ENCODE measurements at regions not wholly inside any gene's neighbourhood (a gene's known extent, or its start where the extent isn't known, plus 50 kb on each side); places are given as distances from the start of the nearest gene placed in this dataset.

DNA sequence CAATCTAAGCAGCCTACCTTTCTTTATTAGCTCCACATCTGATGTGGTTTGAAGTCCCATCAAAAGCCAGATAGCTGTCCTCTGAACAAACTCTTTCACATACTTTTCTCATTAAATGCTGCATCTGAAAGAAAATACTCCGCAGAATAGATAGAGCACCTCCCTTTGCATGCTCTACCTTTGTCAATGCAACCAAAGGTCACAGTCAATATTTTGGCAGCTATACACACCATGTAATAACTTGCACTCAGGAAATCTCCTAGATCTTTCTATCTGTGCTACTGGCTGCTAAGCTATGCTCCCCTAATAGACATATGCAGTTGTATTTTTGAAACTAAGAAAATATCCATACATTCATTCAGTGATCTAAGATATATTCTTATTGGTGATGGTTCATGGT is 204.8 kb upstream of the ARRDC4 start:
- no peak for TF ChIP-seq CTCF (conservative IDR thresholded peaks at IDR 0.05 in 1 of 2, IDR thresholded peaks at IDR 0.05 in 1 of 2; ENCODE audit: low read depth in 1 of 2, low read length in 2 of 2)
- no peak for TF ChIP-seq EZH2 (IDR thresholded peaks at IDR 0.05; ENCODE audit: low read length, missing control alignments)
- H3K36me3 ChIP-seq (ENCODE audit: control insufficient read depth, insufficient read depth, low read length), result no peaks in the 10 kb centered on the region

DNA sequence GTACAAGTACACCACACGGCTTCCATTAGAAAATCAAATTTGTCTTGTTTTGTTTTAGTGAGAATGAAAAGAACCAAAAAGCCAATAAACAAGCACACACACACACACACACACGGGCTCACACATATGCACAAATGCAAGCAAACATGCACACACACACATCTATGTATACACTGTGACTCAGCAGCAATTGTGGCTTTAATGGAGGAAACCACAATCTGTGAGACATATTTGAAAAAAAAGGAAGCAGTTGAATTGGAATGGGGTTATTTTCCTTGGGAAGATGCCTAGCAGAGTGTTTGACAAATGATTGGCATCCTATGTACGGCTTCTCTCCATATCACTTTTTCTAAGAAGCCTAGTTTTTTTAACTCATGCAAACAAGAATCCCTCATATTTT is 201.1 kb upstream of the ARRDC4 start:
- Histone ChIP-seq H3K36me3 (ENCODE audit: control insufficient read depth, insufficient read depth, low read length) (no peaks in the 10 kb centered on the region), H3K4me1 (ENCODE audit: control insufficient read depth, extremely low read depth, insufficient read depth, low read length) (no peaks in the 10 kb centered on the region), H4K20me1 (ENCODE audit: control insufficient read depth, extremely low read depth, insufficient read depth, low read length) (no peaks in the 10 kb centered on the region), H3K27ac (ENCODE audit: insufficient read depth, low read length) (no peak overlapping the region), H3K27me3 (ENCODE audit: control insufficient read depth, insufficient read depth, low read length) (no peaks in the 10 kb centered on the region), H3K9me3 (ENCODE audit: control insufficient read depth, insufficient read depth, low read depth, low read length) (no peaks in the 10 kb centered on the region), H2AFZ (ENCODE audit: low read length) (no peak overlapping the region), H3K4me3 (replicated peaks in 1 of 4; ENCODE audit: control extremely low read depth in 1 of 4, insufficient read depth in 1 of 4, low read depth in 3 of 4, low read length in 4 of 4) (no peak overlapping the region), H3K4me2 (ENCODE audit: extremely low read depth, insufficient read depth, low read length) (no peak overlapping the region), H3K79me2 (ENCODE audit: control insufficient read depth, insufficient read depth, low read length) (no peaks in the 10 kb centered on the region), H3K9ac (ENCODE audit: insufficient read depth, low read length) (no peak overlapping the region)
- peak; percentile 81 to 94 for DNase-seq (ENCODE audit: low read depth in 2 of 2)
- no peak for TF ChIP-seq EZH2 (IDR thresholded peaks at IDR 0.05; ENCODE audit: low read length, missing control alignments)

More for the DNA sequence above, 204.8 kb upstream of the ARRDC4 start:
- no peaks in the 10 kb centered on the region for H3K9me3 ChIP-seq (ENCODE audit: control insufficient read depth, insufficient read depth, low read depth, low read length)
- H4K20me1 ChIP-seq (ENCODE audit: control insufficient read depth, extremely low read depth, insufficient read depth, low read length), result no peaks in the 10 kb centered on the region
- H3K4me3 ChIP-seq (replicated peaks in 1 of 4; ENCODE audit: control extremely low read depth in 1 of 4, insufficient read depth in 1 of 4, low read depth in 3 of 4, low read length in 4 of 4), result no peak overlapping the region
- no peak overlapping the region for H3K4me2 ChIP-seq (ENCODE audit: extremely low read depth, insufficient read depth, low read length)
- H3K79me2 ChIP-seq (ENCODE audit: control insufficient read depth, insufficient read depth, low read length), result no peaks in the 10 kb centered on the region
- no peak overlapping the region for H3K9ac ChIP-seq (ENCODE audit: insufficient read depth, low read length)
- no peaks in the 10 kb centered on the region for H3K27me3 ChIP-seq (ENCODE audit: control insufficient read depth, insufficient read depth, low read length)
- no peak overlapping the region for H3K27ac ChIP-seq (ENCODE audit: insufficient read depth, low read length)
- no peak overlapping the region for H2AFZ ChIP-seq (ENCODE audit: low read length)
- H3K4me1 ChIP-seq (ENCODE audit: control insufficient read depth, extremely low read depth, insufficient read depth, low read length), result no peaks in the 10 kb centered on the region
- no peak for DNase-seq (ENCODE audit: low read depth in 2 of 2)

DNA sequence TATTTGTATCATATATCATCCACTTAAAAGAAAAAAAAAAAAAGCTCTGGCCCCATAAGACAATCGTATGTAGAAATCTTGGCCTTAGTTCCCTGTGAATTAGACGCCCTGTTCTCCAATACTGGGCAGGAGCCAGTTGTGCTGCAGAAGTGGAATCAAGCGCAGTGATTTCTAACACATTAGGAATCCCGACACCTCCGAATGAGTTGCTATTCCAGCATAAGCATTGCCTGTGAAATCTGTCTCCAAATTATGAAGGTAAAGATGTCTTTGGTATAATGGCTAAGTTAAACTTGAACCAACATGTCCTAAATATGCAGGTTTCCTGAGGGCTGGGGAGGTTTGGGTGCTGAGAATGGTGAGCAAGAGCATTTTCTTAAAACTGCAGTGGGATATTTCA is 199.4 kb upstream of the ARRDC4 start:
- Histone ChIP-seq H3K4me2 (ENCODE audit: extremely low read depth, insufficient read depth, low read length) (no peak overlapping the region), H3K4me1 (ENCODE audit: control insufficient read depth, extremely low read depth, insufficient read depth, low read length) (no peaks in the 10 kb centered on the region), H3K27me3 (ENCODE audit: control insufficient read depth, insufficient read depth, low read length) (no peaks in the 10 kb centered on the region), H4K20me1 (ENCODE audit: control insufficient read depth, extremely low read depth, insufficient read depth, low read length) (no peaks in the 10 kb centered on the region), H3K9ac (ENCODE audit: insufficient read depth, low read length) (no peak overlapping the region), H3K36me3 (ENCODE audit: control insufficient read depth, insufficient read depth, low read length) (no peaks in the 10 kb centered on the region), H3K9me3 (ENCODE audit: control insufficient read depth, insufficient read depth, low read depth, low read length) (no peaks in the 10 kb centered on the region), H2AFZ (ENCODE audit: low read length) (no peak overlapping the region), H3K4me3 (replicated peaks in 1 of 4; ENCODE audit: control extremely low read depth in 1 of 4, insufficient read depth in 1 of 4, low read depth in 3 of 4, low read length in 4 of 4) (no peak overlapping the region), H3K79me2 (ENCODE audit: control insufficient read depth, insufficient read depth, low read length) (no peaks in the 10 kb centered on the region), H3K27ac (ENCODE audit: insufficient read depth, low read length) (no peak overlapping the region)
- TF ChIP-seq CTCF (conservative IDR thresholded peaks at IDR 0.05 in 1 of 2, IDR thresholded peaks at IDR 0.05 in 1 of 2; ENCODE audit: low read depth in 1 of 2, low read length in 2 of 2) (no peak), EZH2 (IDR thresholded peaks at IDR 0.05; ENCODE audit: low read length, missing control alignments) (no peak)
- peak; percentile 10 to 28 for DNase-seq (ENCODE audit: low read depth in 2 of 2)

Measured in fibroblast of lung (primary cell).